CD14-positive monocyte (primary cell): ENCODE measurements at regions not wholly inside any gene's neighbourhood (a gene's known extent, or its start where the extent isn't known, plus 50 kb on each side); places are given as distances from the start of the nearest gene placed in this dataset.

Source experiments
- DNase-seq, 3 donors: peaks; one replicate each; pipeline ENCODE4 v3.0.0-alpha.2; 2011 to 2022
- H2AFZ ChIP-seq: 2 replicates; pipeline ENCODE4 v1.6.0; 2012; ENCODE audit warnings: mild to moderate bottlenecking, low read depth, low read length, inconsistent platforms; ENCODE audit not compliant: insufficient read depth, poor library complexity, severe bottlenecking
- H3K27ac ChIP-seq, 2 donors: 1 replicate in 1 of 2; 2 replicates in 1 of 2; pipeline ENCODE4 v1.5.1; 2012 to 2013; ENCODE audit warnings: low read length in 2 of 2, control low read depth in 1 of 2, inconsistent platforms in 1 of 2, low read depth in 1 of 2, mild to moderate bottlenecking in 1 of 2
- H3K27me3 ChIP-seq, 2 donors: one replicate each; pipeline versions ENCODE4 v1.6.0 to v1.6.1; 2011 to 2013; ENCODE audit warnings: low read length in 2 of 2; ENCODE audit not compliant: control insufficient read depth in 2 of 2, insufficient read depth in 2 of 2
- H3K36me3 ChIP-seq, 2 donors: replicated peaks in 1 of 2; 1 replicate in 1 of 2; 2 replicates in 1 of 2; pipeline versions ENCODE4 v1.5.1 to v1.6.1; 2012 to 2013; ENCODE audit warnings: low read length in 2 of 2, control low read depth in 1 of 2, inconsistent platforms in 1 of 2, mild to moderate bottlenecking in 1 of 2; ENCODE audit not compliant: insufficient read depth in 2 of 2, control insufficient read depth in 1 of 2
- H3K4me1 ChIP-seq, 2 donors: 1 replicate in 1 of 2; 2 replicates in 1 of 2; pipeline versions ENCODE4 v1.5.1 to v1.6.1; 2012 to 2013; ENCODE audit warnings: low read length in 2 of 2, control low read depth in 1 of 2, inconsistent platforms in 1 of 2, mild to moderate bottlenecking in 1 of 2, moderate library complexity in 1 of 2; ENCODE audit not compliant: insufficient read depth in 2 of 2, control insufficient read depth in 1 of 2
- H3K4me2 ChIP-seq: replicated peaks from 2 replicates; pipeline ENCODE3; 2012; ENCODE audit warnings: low read length, moderate library complexity, mild to moderate bottlenecking; ENCODE audit not compliant: poor library complexity, severe bottlenecking; ENCODE audit errors: extremely low read depth
- H3K4me3 ChIP-seq, 3 experiments: fragments of 200-600 bp in 1 of 3; sonication (generic) in 1 of 3; replicated peaks in 1 of 3; 1 replicate in 2 of 3; 2 replicates in 1 of 3; pipeline ENCODE4 v1.5.1; 2011 to 2013; ENCODE audit warnings: low read length in 3 of 3, mild to moderate bottlenecking in 3 of 3, control low read depth in 2 of 3, low read depth in 2 of 3, inconsistent platforms in 1 of 3, moderate library complexity in 1 of 3
- H3K79me2 ChIP-seq: 2 replicates; pipeline ENCODE4 v1.6.0; 2012; ENCODE audit warnings: mild to moderate bottlenecking, control low read depth, inconsistent platforms, low read length, moderate library complexity; ENCODE audit not compliant: insufficient read depth
- H3K9ac ChIP-seq: 2 replicates; pipeline ENCODE4 v1.6.0; 2017; ENCODE audit warnings: low read length, mild to moderate bottlenecking; ENCODE audit not compliant: insufficient read depth, poor library complexity, severe bottlenecking
- H3K9me3 ChIP-seq, 2 donors: replicated peaks in 1 of 2; 1 replicate in 1 of 2; 2 replicates in 1 of 2; pipeline versions ENCODE4 v1.5.1 to v1.6.1; 2012 to 2013; ENCODE audit warnings: low read length in 2 of 2, control low read depth in 1 of 2; ENCODE audit not compliant: control insufficient read depth in 1 of 2, insufficient read depth in 1 of 2
- H4K20me1 ChIP-seq: 2 replicates; pipeline ENCODE4 v1.6.0; 2012; ENCODE audit warnings: mild to moderate bottlenecking, low read length, control low read depth, moderate library complexity; ENCODE audit not compliant: insufficient read depth
- H3K27ac Mint-ChIP-seq, 7 donors: one replicate each; pipeline ENCODE4 v1.8.0; 2020; ENCODE audit warnings: mild to moderate bottlenecking in 7 of 7, mixed read lengths in 7 of 7, moderate library complexity in 6 of 7, inconsistent platforms in 2 of 7
- H3K27me3 Mint-ChIP-seq, 3 donors: one replicate each; pipeline ENCODE4 v1.8.0; 2021 to 2022; ENCODE audit warnings: low read depth in 3 of 3, mild to moderate bottlenecking in 3 of 3, mixed read lengths in 3 of 3, moderate library complexity in 3 of 3, inconsistent platforms in 1 of 3
- H3K36me3 Mint-ChIP-seq, 2 donors: one replicate each; pipeline ENCODE4 v1.8.0; 2020; ENCODE audit warnings: mixed read lengths in 2 of 2, inconsistent platforms in 1 of 2, mild to moderate bottlenecking in 1 of 2
- H3K4me1 Mint-ChIP-seq: one replicate; pipeline ENCODE4 v1.8.0; 2020; ENCODE audit warnings: mild to moderate bottlenecking, mixed read lengths
- H3K4me3 Mint-ChIP-seq, 2 donors: one replicate each; pipeline ENCODE4 v1.8.0; 2020; ENCODE audit warnings: mild to moderate bottlenecking in 2 of 2, mixed read lengths in 2 of 2, moderate library complexity in 1 of 2
- H3K9me3 Mint-ChIP-seq, 7 donors: one replicate each; pipeline ENCODE4 v1.8.0; 2020 to 2022; ENCODE audit warnings: mixed read lengths in 7 of 7, mild to moderate bottlenecking in 6 of 7, moderate library complexity in 6 of 7, inconsistent platforms in 2 of 7
- WGBS: methylation state at CpG from one replicate; pipeline ENCODE4 v1.1.5; 2013; ENCODE audit warnings: missing lambda C conversion rate; ENCODE audit not compliant: insufficient coverage; 5-methylcytosine and 5-hydroxymethylcytosine counted together
- intact Hi-C, 2 donors: fragments of 100-400 bp; cut with micrococcal nuclease; formaldehyde crosslinking; loops; one replicate each; pipeline versions ENCODE4 v1.15.0 to v1.15.1; 2023
- TF ChIP-seq, protein P1 (sequence below): fragments of 200-600 bp; IDR thresholded peaks from one replicate; pipeline ENCODE4 v1.8.0; 2022; ENCODE audit warnings: antibody characterized with exemption, mild to moderate bottlenecking

DNA sequence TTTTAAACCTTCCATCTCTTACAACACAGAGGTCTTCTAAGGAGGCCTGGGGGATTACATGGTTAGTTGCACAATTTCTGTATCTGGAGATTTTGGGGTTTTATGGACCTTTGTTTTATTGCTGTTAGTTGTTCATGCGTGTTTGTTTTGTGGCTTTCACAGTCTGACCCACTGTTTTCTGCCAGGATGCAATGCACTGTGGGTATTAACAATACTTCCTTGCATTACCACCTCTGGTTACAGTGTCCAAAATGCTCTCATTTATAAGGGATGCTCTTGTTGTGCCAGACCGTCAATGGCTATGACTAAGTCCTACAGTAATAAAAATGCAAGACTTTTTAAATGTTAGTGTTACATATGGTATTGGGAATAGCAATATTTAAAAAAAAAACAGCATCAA, 730.2 kb downstream of the KCTD8 start:
- H3K27ac ChIP-seq, result no peak overlapping the region
- no peaks in the 10 kb centered on the region for H3K4me1 ChIP-seq
- TF ChIP-seq, protein P1, sequence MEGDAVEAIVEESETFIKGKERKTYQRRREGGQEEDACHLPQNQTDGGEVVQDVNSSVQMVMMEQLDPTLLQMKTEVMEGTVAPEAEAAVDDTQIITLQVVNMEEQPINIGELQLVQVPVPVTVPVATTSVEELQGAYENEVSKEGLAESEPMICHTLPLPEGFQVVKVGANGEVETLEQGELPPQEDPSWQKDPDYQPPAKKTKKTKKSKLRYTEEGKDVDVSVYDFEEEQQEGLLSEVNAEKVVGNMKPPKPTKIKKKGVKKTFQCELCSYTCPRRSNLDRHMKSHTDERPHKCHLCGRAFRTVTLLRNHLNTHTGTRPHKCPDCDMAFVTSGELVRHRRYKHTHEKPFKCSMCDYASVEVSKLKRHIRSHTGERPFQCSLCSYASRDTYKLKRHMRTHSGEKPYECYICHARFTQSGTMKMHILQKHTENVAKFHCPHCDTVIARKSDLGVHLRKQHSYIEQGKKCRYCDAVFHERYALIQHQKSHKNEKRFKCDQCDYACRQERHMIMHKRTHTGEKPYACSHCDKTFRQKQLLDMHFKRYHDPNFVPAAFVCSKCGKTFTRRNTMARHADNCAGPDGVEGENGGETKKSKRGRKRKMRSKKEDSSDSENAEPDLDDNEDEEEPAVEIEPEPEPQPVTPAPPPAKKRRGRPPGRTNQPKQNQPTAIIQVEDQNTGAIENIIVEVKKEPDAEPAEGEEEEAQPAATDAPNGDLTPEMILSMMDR, result no peak
- Mint-ChIP-seq H3K27ac (no peak overlapping the region), H3K27me3 (no peaks in the 10 kb centered on the region), H3K9me3 (peaks cover 0 to 7% (median 1%) of the 10 kb centered on the region in 7 donors), H3K4me3 (no peak overlapping the region), H3K36me3 (no peaks in the 10 kb centered on the region), H3K4me1 (no peaks in the 10 kb centered on the region)
- no CpG with 5 or more reads among the region's 2 CpGs for WGBS
- H3K27me3 ChIP-seq, result no peaks in the 10 kb centered on the region
- no peak for DNase-seq
- H3K9ac ChIP-seq, result no peak overlapping the region
- H3K36me3 ChIP-seq, result no peaks in the 10 kb centered on the region
- intact Hi-C loops, result no loop called here
- no peak overlapping the region for H2AFZ ChIP-seq
- peaks cover 0 to 2% of the 10 kb centered on the region in 2 donors for H3K9me3 ChIP-seq
- H3K4me3 ChIP-seq, result no peak overlapping the region
- no peak overlapping the region for H3K4me2 ChIP-seq
- no peaks in the 10 kb centered on the region for H4K20me1 ChIP-seq
- no peaks in the 10 kb centered on the region for H3K79me2 ChIP-seq

DNA sequence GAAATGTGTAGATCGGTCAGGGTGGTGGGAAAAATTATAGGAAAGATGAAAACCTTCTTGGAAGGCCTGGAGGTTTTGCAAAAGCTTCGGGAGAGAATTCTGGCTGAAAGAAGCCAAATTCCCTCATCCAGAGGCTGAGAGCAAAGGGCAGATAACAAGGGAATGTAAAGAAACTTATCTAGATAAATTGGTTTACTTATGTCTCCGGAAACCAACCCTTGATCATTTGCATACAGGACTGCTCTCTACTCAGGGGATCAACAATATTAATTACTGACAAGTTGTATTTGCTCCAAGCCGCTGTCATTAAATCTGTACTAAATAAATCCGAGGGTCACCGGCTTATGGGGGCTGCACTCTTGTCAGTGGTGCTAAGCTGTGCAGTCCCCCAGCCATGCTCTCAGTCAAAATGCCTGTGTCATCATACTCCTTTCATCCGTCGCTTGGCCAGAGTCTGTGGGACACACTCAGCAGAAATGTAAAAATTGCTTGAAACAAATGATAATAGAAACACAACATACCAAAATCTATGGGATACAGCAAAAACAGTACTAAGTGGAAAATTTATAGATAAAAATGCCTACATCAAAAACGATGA, 715.7 kb downstream of the KCTD8 start:
- TF ChIP-seq, protein P1, result no peak
- H4K20me1 ChIP-seq, result no peaks in the 10 kb centered on the region
- Mint-ChIP-seq H3K27me3 (no peaks in the 10 kb centered on the region), H3K4me1 (no peaks in the 10 kb centered on the region), H3K4me3 (no peak overlapping the region), H3K9me3 (peaks cover 0 to 9% (median 4%) of the 10 kb centered on the region in 7 donors), H3K36me3 (no peaks in the 10 kb centered on the region), H3K27ac (no peak overlapping the region)
- H3K27ac ChIP-seq, result no peak overlapping the region
- no peak overlapping the region for H2AFZ ChIP-seq
- intact Hi-C loops, result no loop called here
- H3K79me2 ChIP-seq, result no peaks in the 10 kb centered on the region
- no peak for DNase-seq
- H3K9ac ChIP-seq, result no peak overlapping the region
- peaks cover 7% of the 10 kb centered on the region in 2 donors for H3K9me3 ChIP-seq
- WGBS, result 85% methylated on average over 4 of the region's 9 CpGs
- no peaks in the 10 kb centered on the region for H3K27me3 ChIP-seq
- no peaks in the 10 kb centered on the region for H3K36me3 ChIP-seq
- no peak overlapping the region for H3K4me2 ChIP-seq
- no peaks in the 10 kb centered on the region for H3K4me1 ChIP-seq
- no peak overlapping the region for H3K4me3 ChIP-seq
